ENCODE measurements at regions not wholly inside any gene's neighbourhood (a gene's known extent, or its start where the extent isn't known, plus 50 kb on each side); places are given as distances from the start of the nearest gene placed in this dataset.
"Not testable (repeated sequence)": the region's sequence is repeated elsewhere in the genome, so short reads cannot be mapped to it uniquely, and the experiment has no call there.

- no peak for DNase-seq (ENCODE audit: low spot score)
Measured at GRCh38 chrX:109782994-109783700, 50.1 kb upstream of the ACSL4 start.

- no peak for DNase-seq (ENCODE audit: low spot score)
Measured at GRCh38 chrX:109783701-109784079, 50.6 kb upstream of the ACSL4 start.

GRCh38 chrX:109785053-109785452, 52.0 kb upstream of the ACSL4 start:
- no peak for DNase-seq (ENCODE audit: low spot score)

DNA sequence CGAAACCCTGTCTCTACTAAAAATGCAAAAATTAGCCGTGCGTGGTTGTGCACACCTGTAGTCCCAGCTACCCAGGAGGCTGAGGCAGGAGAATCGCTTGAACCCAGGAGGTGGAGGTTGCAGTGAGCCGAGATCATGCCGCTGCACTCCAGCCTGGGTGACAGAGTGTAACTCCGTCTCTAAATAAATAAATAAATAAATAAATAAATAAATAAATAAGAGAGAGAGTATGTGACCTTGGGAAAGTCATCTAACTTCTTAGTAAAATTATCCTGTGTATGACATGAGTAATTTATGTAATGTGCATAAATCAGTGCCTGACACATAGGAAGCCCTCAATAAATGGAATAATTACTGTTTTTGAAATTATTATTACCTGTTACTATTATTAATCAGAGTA, 57.5 kb upstream of the ACSL4 start:
- not testable (repeated sequence) for DNase-seq (ENCODE audit: low spot score)

DNA sequence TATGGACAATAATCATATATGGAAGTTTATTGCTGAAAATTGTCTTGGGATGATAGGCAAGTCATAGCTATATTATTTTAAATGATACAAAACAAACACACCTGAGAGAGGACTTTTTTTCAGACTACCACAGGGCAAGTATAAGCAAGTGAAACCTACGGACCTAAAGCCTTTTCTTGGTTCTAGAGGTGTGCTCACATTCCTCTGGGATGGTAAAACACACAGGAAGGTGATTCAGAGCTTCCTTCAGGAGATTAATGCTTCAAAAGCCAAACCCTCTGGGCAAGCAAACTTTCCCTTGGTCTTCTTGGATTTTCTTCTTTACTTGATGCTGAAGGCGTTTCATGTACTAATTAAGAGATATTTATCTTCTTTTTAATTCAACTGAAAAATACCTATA, 60.1 kb upstream of the ACSL4 start:
- peak; percentile 43 for DNase-seq (ENCODE audit: low spot score)

- no peak for DNase-seq (ENCODE audit: low spot score)
Measured at GRCh38 chrX:109795682-109796081, 62.6 kb upstream of the ACSL4 start.

DNA sequence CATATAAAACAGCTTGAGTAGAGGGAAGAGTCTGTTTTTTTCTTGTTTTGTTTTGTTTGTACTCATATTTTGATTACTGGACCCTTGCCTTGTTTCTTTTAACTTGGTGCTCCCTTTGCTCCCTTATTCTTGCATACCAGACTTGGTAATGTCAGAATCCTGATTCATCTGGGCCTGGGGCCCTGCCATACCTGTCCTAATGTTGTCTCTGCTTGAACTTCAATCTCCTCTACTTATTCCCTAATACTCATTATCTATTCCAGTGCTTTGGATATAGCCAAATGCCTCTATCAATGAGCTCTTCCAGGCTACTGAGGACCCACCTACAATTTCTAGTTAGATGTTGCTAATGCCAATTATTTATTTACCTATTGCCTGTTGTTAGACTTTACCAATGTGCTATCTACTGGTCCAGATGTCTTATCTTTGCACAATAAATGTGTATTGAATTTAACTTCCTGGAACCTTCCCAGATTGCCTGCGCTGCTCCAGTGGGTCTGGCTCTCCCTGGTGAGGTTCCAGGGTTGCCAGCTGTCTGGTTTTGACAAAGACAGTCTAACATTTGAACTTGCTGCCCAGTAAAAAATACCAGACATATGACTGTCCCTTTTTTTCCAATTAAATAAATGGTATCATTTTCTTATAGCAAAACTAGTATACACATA, 64.4 kb upstream of the ACSL4 start:
- peak; percentile 15 for DNase-seq (ENCODE audit: low spot score)

DNA sequence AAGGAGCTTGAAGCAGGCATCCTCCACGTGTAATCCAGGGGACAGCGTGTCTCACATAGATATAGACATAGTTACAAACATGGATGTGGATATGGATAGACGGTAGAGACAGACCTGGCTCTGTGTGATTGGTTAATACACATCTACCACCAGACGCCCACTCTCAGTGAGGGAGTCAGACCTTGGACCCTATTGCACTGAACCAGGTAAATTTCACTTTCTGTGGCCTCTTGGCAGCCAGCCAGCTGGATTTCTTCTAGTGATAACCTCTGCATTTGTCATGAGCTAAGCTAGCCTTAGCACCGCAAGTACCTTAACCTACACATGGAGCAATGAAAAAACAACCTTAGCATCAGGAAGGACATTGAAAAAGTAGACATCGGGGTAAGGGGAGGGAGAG, 79.2 kb upstream of the ACSL4 start:
- no peak for DNase-seq (ENCODE audit: low spot score)

- DNase-seq (ENCODE audit: low spot score): no peak
Measured at GRCh38 chrX:109813236-109813635, 80.2 kb upstream of the ACSL4 start.

- no peak for DNase-seq (ENCODE audit: low spot score)
Measured at GRCh38 chrX:109818976-109819375, 85.9 kb upstream of the ACSL4 start.

DNA sequence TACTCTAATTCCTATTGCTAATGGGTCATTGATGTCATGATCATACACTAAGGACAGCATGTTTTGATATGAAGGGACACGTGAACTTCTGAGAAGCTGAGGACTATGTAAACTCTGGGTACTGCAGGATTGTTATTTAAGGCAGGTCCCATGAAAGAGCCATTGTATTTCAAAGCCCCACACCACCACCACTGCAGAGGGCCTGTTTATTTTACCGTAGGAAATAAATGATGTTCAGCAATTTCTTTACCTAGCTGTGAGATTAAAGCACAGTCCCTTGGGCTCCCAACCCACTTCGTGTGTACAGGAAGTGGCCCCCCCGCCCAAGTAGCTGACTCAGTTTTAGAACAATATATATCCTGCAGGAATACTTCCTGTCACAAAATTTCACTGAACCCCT, 89.8 kb upstream of the ACSL4 start:
- DNase-seq (ENCODE audit: low spot score): no peak

DNA sequence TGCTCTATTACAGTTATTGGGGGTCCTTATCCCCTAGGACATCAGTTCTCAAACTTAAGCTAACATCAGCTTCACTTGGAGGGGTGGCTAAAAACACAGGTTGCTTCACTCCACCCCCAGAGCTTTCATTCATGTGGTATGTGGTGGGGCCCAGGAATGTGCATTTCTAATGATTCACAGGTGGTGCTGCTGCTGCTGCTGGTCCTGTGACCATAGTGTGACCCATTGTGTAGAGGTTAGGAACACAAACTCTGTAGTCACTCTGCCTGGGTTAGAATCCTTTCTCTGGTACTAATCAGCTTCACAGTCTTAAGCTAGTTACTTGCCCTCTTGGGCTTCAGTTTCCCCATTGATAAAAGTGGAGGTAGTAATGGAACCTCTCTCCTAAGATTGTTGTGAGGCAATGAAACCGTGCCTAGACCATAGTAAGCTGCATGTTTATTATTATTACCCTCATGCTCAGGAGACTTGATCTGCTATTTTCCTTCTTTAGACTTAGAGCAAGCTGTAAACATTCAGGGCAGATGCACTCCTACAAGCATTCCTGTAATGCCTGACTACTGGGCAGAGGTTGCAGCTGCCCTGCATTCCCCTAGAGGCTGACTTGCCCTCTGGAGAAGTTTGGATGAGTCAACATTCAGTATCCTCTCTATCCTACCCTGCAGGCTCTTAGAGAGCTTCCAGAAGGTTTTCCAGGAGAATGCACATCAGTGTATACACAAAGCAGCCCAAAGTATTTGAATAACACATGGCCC, 94.1 kb upstream of the ACSL4 start:
- peak; percentile 87 for DNase-seq (ENCODE audit: low spot score)

DNA sequence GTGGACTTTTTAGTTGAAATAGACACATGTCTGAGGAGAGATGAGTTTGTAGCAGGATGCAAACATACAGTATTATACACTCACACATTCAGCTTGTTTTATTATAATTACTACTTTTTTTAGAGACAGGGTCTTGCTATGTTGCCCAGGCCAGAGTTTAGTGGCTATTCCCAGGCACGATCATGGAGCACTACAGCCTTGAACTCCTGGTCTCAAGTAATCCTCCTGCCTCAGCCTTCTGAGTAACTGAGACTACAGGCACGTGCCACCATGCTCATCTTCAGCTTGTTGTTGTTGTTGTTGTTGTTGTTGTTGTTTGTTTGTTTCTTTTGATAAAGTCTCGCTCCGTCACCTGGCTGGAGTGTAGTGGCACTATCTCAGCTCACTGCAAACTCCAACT, 94.7 kb upstream of the ACSL4 start:
- DNase-seq (ENCODE audit: low spot score): no peak

DNA sequence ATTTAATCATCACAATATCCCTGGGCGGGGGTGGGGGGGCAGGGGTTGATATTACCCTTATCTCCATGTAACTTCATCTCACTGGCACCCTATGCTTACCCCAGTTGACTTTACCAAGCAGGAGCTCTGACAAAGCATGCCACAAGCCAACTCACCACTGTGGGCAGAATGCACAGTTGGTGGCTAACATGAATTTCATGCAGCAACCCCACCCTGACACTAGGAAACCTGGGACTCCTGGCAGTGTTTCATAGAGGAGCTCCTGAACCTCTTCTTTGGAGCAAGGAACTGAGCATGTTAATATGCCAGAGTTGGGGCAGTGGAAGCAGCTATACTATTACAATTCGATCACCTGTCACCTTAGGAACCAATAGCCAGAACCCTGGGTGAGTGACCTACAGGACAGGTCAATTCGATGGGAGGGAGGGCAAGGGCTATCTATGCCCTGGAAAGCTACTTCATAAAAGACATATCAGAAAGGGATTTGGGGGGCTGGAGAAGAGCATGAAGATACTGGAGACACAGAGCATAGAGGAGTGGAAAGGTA, 97.2 kb upstream of the ACSL4 start:
- peak; percentile 41 for DNase-seq (ENCODE audit: low spot score)

DNA sequence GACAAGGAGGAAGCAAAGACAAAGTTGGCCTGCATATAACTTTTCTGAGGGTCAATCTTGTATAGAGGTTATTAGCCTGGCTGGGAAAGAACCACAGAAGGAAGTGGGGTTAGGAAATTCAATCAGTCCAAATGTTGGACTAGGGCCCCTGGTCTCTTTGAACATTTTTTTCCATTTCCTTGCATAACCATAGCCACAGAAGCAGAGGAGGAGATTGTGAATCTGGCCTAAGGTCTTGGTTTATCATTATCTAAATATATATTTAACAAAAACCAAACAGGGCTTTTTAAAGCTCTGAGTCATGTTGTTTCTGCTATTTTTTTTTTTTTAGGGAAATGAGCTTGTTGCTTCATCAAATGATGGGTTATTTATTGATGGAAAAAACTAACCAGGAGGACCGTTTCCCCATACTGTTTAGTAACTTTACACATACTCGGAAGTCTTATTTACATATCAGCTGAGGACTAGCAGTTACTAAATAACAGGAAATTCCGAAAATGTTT, 97.7 kb upstream of the ACSL4 start:
- peak; percentile 88 for DNase-seq (ENCODE audit: low spot score)

- no peak for DNase-seq (ENCODE audit: low spot score)
Measured at GRCh38 chrX:109831326-109831985, 98.4 kb upstream of the ACSL4 start.

GRCh38 chrX:109839694-109840567, 106.9 kb upstream of the ACSL4 start:
- DNase-seq (ENCODE audit: low spot score): no peak

GRCh38 chrX:109840585-109840984, 107.5 kb upstream of the ACSL4 start:
- peak; percentile 90 for DNase-seq (ENCODE audit: low spot score)

DNA sequence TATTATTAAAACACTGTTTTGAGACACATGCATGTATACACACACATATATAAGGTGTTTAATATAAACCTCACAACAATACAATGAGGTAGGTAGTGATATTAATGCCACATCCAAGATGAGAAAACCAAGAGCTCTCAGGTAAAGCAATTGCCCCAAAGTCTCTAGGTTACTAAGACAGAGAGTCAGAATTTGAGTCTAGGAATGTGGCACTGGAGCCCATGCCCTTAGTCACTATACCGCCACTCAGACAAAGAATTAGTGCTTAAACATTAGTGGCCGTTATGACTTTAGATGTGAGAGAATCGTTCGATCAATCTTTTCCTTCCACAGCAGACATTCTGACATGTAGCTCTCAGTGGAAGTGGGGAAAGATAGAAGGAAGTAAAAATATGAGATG, 108.2 kb upstream of the ACSL4 start:
- no peak for DNase-seq (ENCODE audit: low spot score)

DNA sequence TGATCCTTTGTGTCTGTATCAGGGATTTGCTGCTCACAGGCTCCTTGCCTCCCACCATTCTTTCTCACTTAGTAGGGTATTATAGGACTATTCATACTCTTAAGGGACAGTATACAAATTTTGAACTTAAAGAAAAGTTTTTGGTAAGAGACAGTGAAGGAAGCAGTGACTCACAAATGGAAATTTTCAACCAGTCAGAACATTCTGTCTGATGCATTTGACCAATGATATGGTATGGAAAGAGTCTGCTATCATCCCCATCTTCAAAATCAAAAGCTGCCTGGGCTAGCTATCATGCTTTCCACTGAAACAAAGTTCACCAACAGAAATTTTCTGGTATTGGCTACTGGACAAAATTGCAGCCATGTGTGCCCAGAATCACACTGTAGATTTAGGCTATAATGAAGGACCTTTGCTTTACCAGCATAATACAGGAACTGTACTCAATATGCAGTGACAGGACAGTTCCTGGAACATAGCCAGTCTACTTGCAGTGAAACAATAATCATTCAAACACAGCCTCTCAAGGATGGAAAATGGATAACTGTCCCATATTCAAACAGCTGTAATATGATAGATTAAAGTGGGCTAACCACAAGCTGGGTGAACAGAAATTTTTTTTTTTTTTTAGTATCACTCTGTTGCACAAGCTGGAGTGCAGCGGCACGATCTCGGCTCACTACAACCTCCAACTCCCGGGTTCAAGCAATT, 109.0 kb upstream of the ACSL4 start:
- DNase-seq (ENCODE audit: low spot score): no peak

- no peak for DNase-seq (ENCODE audit: low spot score)
Measured at GRCh38 chrX:109842611-109843010, 109.6 kb upstream of the ACSL4 start.

All from kidney tubule cell (primary cell).